Body of pancreas (tissue), 4 donors: ENCODE measurements at regions not wholly inside any gene's neighbourhood (a gene's known extent, or its start where the extent isn't known, plus 50 kb on each side); places are given as distances from the start of the nearest gene placed in this dataset.

Experiments
- POLR2A ChIP-seq, 3 donors: fragments of 450-650 bp; IDR thresholded peaks; one replicate each; pipeline ENCODE4 v1.6.1; 2016; ENCODE audit warnings: antibody characterized with exemption in 3 of 3, mild to moderate bottlenecking in 2 of 3
- TF ChIP-seq, protein P1 (sequence below), 7 experiments: fragments of 450-650 bp in 4 of 7; fragments of 200-600 bp in 3 of 7; sonication (generic) in 3 of 7; IDR thresholded peaks; one replicate each; pipeline ENCODE4 v1.5.1; 2016 to 2019; ENCODE audit warnings: antibody characterized with exemption in 7 of 7

DNA sequence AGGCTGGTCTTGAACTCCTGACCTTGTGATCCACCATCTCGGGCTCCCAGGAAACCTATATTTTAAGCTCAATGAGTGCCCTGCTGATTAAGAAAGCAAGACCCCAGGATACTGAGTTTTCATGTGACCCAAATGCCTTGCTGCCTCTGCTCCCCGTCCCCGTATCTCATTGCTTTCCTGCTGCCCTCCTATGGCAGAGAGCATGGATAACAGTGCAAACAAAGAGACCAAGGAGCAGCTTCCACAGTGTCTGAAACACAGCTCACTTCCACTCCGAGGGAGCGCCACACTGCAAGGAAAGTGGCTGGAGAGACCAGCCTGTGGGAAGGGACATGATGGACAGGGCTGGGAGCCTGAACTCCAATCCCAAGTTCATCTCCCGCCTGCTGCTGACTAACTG, 246.8 kb downstream of the TMEM182 start:
- TF ChIP-seq, protein P1, sequence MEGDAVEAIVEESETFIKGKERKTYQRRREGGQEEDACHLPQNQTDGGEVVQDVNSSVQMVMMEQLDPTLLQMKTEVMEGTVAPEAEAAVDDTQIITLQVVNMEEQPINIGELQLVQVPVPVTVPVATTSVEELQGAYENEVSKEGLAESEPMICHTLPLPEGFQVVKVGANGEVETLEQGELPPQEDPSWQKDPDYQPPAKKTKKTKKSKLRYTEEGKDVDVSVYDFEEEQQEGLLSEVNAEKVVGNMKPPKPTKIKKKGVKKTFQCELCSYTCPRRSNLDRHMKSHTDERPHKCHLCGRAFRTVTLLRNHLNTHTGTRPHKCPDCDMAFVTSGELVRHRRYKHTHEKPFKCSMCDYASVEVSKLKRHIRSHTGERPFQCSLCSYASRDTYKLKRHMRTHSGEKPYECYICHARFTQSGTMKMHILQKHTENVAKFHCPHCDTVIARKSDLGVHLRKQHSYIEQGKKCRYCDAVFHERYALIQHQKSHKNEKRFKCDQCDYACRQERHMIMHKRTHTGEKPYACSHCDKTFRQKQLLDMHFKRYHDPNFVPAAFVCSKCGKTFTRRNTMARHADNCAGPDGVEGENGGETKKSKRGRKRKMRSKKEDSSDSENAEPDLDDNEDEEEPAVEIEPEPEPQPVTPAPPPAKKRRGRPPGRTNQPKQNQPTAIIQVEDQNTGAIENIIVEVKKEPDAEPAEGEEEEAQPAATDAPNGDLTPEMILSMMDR (IDR thresholded peaks at IDR 0.05): no peak
- no peak for TF ChIP-seq POLR2A (IDR thresholded peaks at IDR 0.05)
